ENCODE measurements at regions not wholly inside any gene's neighbourhood (a gene's known extent, or its start where the extent isn't known, plus 50 kb on each side); places are given as distances from the start of the nearest gene placed in this dataset.

GRCh38 chr18:45166836-45167551 is 448.3 kb upstream of the SLC14A2 start:
- TF ChIP-seq CTCF (conservative IDR thresholded peaks at IDR 0.05) = no peak
- TF ChIP-seq ZFX (IDR thresholded peaks at IDR 0.05) = no peak

Measured in C4-2B (cell line).